GM19455 (cell line): ENCODE measurements at regions not wholly inside any gene's neighbourhood (a gene's known extent, or its start where the extent isn't known, plus 50 kb on each side); places are given as distances from the start of the nearest gene placed in this dataset.
"Not testable (repeated sequence)": the region's sequence is repeated elsewhere in the genome, so short reads cannot be mapped to it uniquely, and the experiment has no call there.

Experiments
- ATAC-seq: cut with Tn5 transposase; IDR thresholded peaks from one replicate; pipeline ENCODE4 v1.9.1; 2021; ENCODE audit not compliant: unreplicated experiment

- ATAC-seq: no peak
These were observed 183.3 kb upstream of the INTU start for GRCh38 chr4:127449449-127449848.

GRCh38 chr4:127450276-127450675, 182.5 kb upstream of the INTU start:
- no peak for ATAC-seq

- no peak for ATAC-seq
These were observed 168.9 kb upstream of the INTU start for GRCh38 chr4:127463883-127464282.

- no peak for ATAC-seq
These were observed 163.2 kb upstream of the INTU start for GRCh38 chr4:127469542-127469941.

- no peak for ATAC-seq
These were observed 162.6 kb upstream of the INTU start for GRCh38 chr4:127469959-127470809.

GRCh38 chr4:127478271-127478670, 154.5 kb upstream of the INTU start:
- ATAC-seq: not testable (repeated sequence)

GRCh38 chr4:127479031-127479622, 153.6 kb upstream of the INTU start:
- no peak for ATAC-seq

- ATAC-seq: no peak
These were observed 150.7 kb upstream of the INTU start for GRCh38 chr4:127482049-127482448.

- ATAC-seq: no peak
These were observed 148.6 kb upstream of the INTU start for GRCh38 chr4:127484117-127484516.

GRCh38 chr4:127486248-127486647, 146.5 kb upstream of the INTU start:
- ATAC-seq: no peak

GRCh38 chr4:127491571-127491970, 141.2 kb upstream of the INTU start:
- no peak for ATAC-seq

GRCh38 chr4:127496875-127497274, 135.9 kb upstream of the INTU start:
- ATAC-seq: not testable (repeated sequence)

GRCh38 chr4:127498366-127498765, 134.4 kb upstream of the INTU start:
- ATAC-seq: no peak

GRCh38 chr4:127500242-127500641, 132.5 kb upstream of the INTU start:
- no peak for ATAC-seq

- ATAC-seq: no peak
These were observed 131.7 kb upstream of the INTU start for GRCh38 chr4:127501103-127501502.

- no peak for ATAC-seq
These were observed 129.6 kb upstream of the INTU start for GRCh38 chr4:127503111-127503510.

- ATAC-seq: no peak
These were observed 127.6 kb upstream of the INTU start for GRCh38 chr4:127505203-127505602.

GRCh38 chr4:127506283-127506682, 126.5 kb upstream of the INTU start:
- ATAC-seq: no peak

- no peak for ATAC-seq
These were observed 123.6 kb upstream of the INTU start for GRCh38 chr4:127509155-127509554.

- not testable (repeated sequence) for ATAC-seq
These were observed 120.1 kb upstream of the INTU start for GRCh38 chr4:127512672-127513071.

GRCh38 chr4:127515259-127515658, 117.5 kb upstream of the INTU start:
- not testable (repeated sequence) for ATAC-seq

GRCh38 chr4:127518046-127518445, 114.7 kb upstream of the INTU start:
- no peak for ATAC-seq

- ATAC-seq: no peak
These were observed 111.3 kb upstream of the INTU start for GRCh38 chr4:127521463-127521862.
